Uterus (tissue), 3 donors: ENCODE measurements at regions not wholly inside any gene's neighbourhood (a gene's known extent, or its start where the extent isn't known, plus 50 kb on each side); places are given as distances from the start of the nearest gene placed in this dataset.

Experiments used
- DNase-seq, 2 donors: peaks; one replicate each; pipeline ENCODE4 v3.0.0-alpha.2; 2019 to 2020
- H3K27ac ChIP-seq, 2 donors: fragments of 200-600 bp; sonication (generic); 1 replicate in 1 of 2; 2 replicates in 1 of 2; pipeline ENCODE4 v1.5.1; 2016 to 2018
- H3K27me3 ChIP-seq, 2 donors: fragments of 200-600 bp; sonication (generic); one replicate each; pipeline ENCODE4 v1.5.1; 2018 to 2019; ENCODE audit warnings: control low read depth in 1 of 2
- H3K36me3 ChIP-seq, 2 donors: fragments of 200-600 bp; sonication (generic); one replicate each; pipeline ENCODE4 v1.5.1; 2019; ENCODE audit warnings: control low read depth in 1 of 2
- H3K4me1 ChIP-seq, 2 donors: fragments of 200-600 bp; sonication (generic); one replicate each; pipeline ENCODE4 v1.5.1; 2018 to 2019; ENCODE audit warnings: control low read depth in 1 of 2
- H3K4me3 ChIP-seq, 2 donors: fragments of 200-600 bp; sonication (generic); 1 replicate in 1 of 2; 2 replicates in 1 of 2; pipeline ENCODE4 v1.5.1; 2018 to 2019; ENCODE audit warnings: mild to moderate bottlenecking in 1 of 2
- H3K9me3 ChIP-seq, 2 donors: fragments of 200-600 bp; sonication (generic); one replicate each; pipeline ENCODE4 v1.5.1; 2019; ENCODE audit warnings: control low read depth in 1 of 2
- CTCF ChIP-seq, 4 experiments: fragments of 200-600 bp in 2 of 4; fragments of 450-650 bp in 2 of 4; sonication (generic) in 2 of 4; IDR thresholded peaks; one replicate each; pipeline ENCODE4 v1.5.1; 2016 to 2019; ENCODE audit warnings: antibody characterized with exemption in 4 of 4, mild to moderate bottlenecking in 2 of 4, moderate library complexity in 1 of 4
- POLR2A ChIP-seq, 2 donors: fragments of 450-650 bp; IDR thresholded peaks; one replicate each; pipeline ENCODE4 v1.6.1; 2016; ENCODE audit warnings: antibody characterized with exemption in 2 of 2, mild to moderate bottlenecking in 1 of 2, moderate library complexity in 1 of 2
- intact Hi-C: fragments of 100-400 bp; cut with DNase I; formaldehyde crosslinking; loops from one replicate; pipeline ENCODE4 v1.15.1; 2023; ENCODE audit warnings: low total_unique reads
- donor health status: DM: yes; HTN: yes; CAD: no.

DNA sequence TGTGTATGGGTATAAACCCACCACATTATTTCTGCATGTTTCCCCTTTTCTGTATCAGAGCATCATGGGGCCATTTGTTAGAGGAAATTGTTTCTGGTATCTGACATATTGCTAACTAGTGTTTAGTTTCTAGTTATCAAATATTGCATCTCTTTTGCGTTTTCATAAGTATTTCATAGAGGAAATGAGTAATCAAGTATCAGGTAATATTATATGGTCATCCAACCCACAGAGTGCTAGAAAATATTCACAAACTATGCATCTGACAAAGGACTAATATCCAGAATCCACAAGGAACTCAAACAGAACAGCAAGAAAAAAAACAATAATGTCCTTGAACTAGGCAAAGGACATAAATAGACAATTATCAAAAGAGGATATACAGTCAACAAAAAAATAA is 258.9 kb upstream of the LRIG3 start:
- H3K4me1 ChIP-seq = no peaks in the 10 kb centered on the region
- no peaks in the 10 kb centered on the region for H3K36me3 ChIP-seq
- no peaks in the 10 kb centered on the region for H3K9me3 ChIP-seq
- intact Hi-C loops = no loop called here
- TF ChIP-seq CTCF (IDR thresholded peaks at IDR 0.05) (no peak), POLR2A (IDR thresholded peaks at IDR 0.05) (no peak)
- H3K27ac ChIP-seq = no peak overlapping the region
- H3K27me3 ChIP-seq = no peaks in the 10 kb centered on the region
- no peak for DNase-seq
- H3K4me3 ChIP-seq = no peak overlapping the region

DNA sequence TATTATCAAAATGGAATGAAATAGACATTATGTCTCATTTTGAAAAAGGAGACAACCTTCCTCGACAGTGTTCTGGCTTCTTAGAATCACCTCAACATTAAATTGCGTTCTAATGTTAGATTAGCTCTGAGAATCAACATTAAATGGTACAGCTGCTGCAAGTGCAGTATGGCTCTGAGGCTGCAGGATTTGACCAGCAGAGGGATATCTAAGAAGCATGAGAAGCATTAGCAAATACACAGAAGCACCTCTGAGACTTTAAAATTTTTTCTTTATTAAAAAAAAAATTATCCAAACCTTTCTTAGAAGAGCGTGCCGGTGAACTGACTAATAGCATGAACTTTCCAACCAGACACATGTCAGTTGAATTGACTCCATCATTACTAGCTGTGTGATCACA is 253.4 kb upstream of the LRIG3 start:
- no peaks in the 10 kb centered on the region for H3K27me3 ChIP-seq
- no peak overlapping the region for H3K27ac ChIP-seq
- no peaks in the 10 kb centered on the region for H3K9me3 ChIP-seq
- no peak for DNase-seq
- no peaks in the 10 kb centered on the region for H3K4me1 ChIP-seq
- intact Hi-C loops = no loop called here
- no peaks in the 10 kb centered on the region for H3K36me3 ChIP-seq
- no peak for TF ChIP-seq CTCF (IDR thresholded peaks at IDR 0.05)
- no peak for TF ChIP-seq POLR2A (IDR thresholded peaks at IDR 0.05)
- H3K4me3 ChIP-seq = no peak overlapping the region

DNA sequence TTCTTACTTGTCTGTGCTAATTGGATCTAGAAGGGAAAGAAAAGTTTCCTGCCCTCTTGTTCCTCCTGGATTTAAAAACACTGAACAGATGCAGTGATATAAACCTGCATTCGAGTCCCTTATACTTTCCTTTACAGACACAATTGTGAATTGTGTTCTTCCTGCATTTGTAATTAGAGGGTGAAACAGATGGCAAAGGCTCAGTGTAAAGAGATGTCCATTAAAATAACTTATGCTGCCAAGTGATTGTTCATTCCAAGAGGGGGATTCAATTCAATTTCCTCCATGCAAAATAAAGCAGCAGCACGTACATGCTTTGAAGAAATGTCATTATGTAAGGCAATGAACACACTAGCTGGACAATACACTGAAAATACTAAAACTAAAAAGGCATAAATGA is 248.3 kb upstream of the LRIG3 start:
- Histone ChIP-seq H3K36me3 (no peaks in the 10 kb centered on the region), H3K4me1 (no peaks in the 10 kb centered on the region), H3K9me3 (no peaks in the 10 kb centered on the region), H3K27me3 (no peaks in the 10 kb centered on the region), H3K27ac (no peak overlapping the region), H3K4me3 (no peak overlapping the region)
- intact Hi-C loops = no loop called here
- TF ChIP-seq CTCF (IDR thresholded peaks at IDR 0.05) (no peak), POLR2A (IDR thresholded peaks at IDR 0.05) (no peak)
- DNase-seq = no peak

GRCh38 chr12:59166457-59166856 is 246.2 kb upstream of the LRIG3 start:
- Histone ChIP-seq H3K27me3 (no peaks in the 10 kb centered on the region), H3K4me3 (no peak overlapping the region), H3K4me1 (no peaks in the 10 kb centered on the region), H3K9me3 (no peaks in the 10 kb centered on the region), H3K36me3 (no peaks in the 10 kb centered on the region), H3K27ac (no peak overlapping the region)
- TF ChIP-seq CTCF (IDR thresholded peaks at IDR 0.05) = no peak
- no peak for TF ChIP-seq POLR2A (IDR thresholded peaks at IDR 0.05)
- no peak for DNase-seq
- intact Hi-C loops = no loop called here

GRCh38 chr12:59164991-59165718 is 244.9 kb upstream of the LRIG3 start:
- Histone ChIP-seq H3K9me3 (no peaks in the 10 kb centered on the region), H3K27ac (no peak overlapping the region), H3K36me3 (no peaks in the 10 kb centered on the region), H3K4me1 (no peaks in the 10 kb centered on the region), H3K4me3 (no peak overlapping the region), H3K27me3 (no peaks in the 10 kb centered on the region)
- DNase-seq = no peak
- intact Hi-C loops = no loop called here
- TF ChIP-seq POLR2A (IDR thresholded peaks at IDR 0.05) = no peak
- TF ChIP-seq CTCF (IDR thresholded peaks at IDR 0.05) = peak; percentile 6 to 35 (median 29)
